K562 (cell line): ENCODE measurements at regions not wholly inside any gene's neighbourhood (a gene's known extent, or its start where the extent isn't known, plus 50 kb on each side); places are given as distances from the start of the nearest gene placed in this dataset.

Experiments used
- BRCA1 ChIP-seq, 2 experiments: fragments of 450-650 bp in 1 of 2; sonication (generic) in 1 of 2; formaldehyde crosslinking in 1 of 2; IDR thresholded peaks; 2 replicates each; pipeline versions ENCODE4 v1.5.0 to v1.6.1; 2017 to 2020; ENCODE audit warnings: mild to moderate bottlenecking in 1 of 2, missing genetic modification reagents in 1 of 2
- JUN ChIP-seq, 2 experiments: sonication (generic) in 1 of 2; formaldehyde crosslinking in 1 of 2; IDR thresholded peaks; 2 replicates each; pipeline versions ENCODE4 v1.6.1 to v1.8.0; 2012 to 2022; ENCODE audit warnings: borderline replicate concordance in 2 of 2, mild to moderate bottlenecking in 2 of 2, improper control_type of control experiment in 1 of 2, low read depth in 1 of 2, low read length in 1 of 2, missing genetic modification reagents in 1 of 2
- KAT7 ChIP-seq: sonication (generic); formaldehyde crosslinking; IDR thresholded peaks from 2 replicates; pipeline ENCODE4 v1.8.0; 2022; ENCODE audit warnings: missing genetic modification reagents, mild to moderate bottlenecking, borderline replicate concordance
- ZNF121 ChIP-seq: sonication (generic); formaldehyde crosslinking; conservative IDR thresholded peaks from 2 replicates; pipeline ENCODE4 v1.8.0; 2022; ENCODE audit warnings: missing genetic modification reagents
- ZNF239 ChIP-seq: fragments of 250-450 bp; sonication (Bioruptor Pico); IDR thresholded peaks from 2 replicates; pipeline ENCODE4 v1.4.0; 2020; ENCODE audit warnings: mild to moderate bottlenecking
- TF ChIP-seq, protein P1 (sequence below), 3 experiments: IDR thresholded peaks in 2 of 3; conservative IDR thresholded peaks in 1 of 3; 2 replicates each; pipeline ENCODE4 v1.5.1; 2011 to 2012; ENCODE audit warnings: low read length in 3 of 3, mild to moderate bottlenecking in 3 of 3, control low read depth in 2 of 3, improper control_type of control experiment in 1 of 3, inconsistent platforms in 1 of 3, low read depth in 1 of 3, mixed read lengths in 1 of 3, moderate library complexity in 1 of 3; ENCODE audit not compliant: insufficient read depth in 2 of 3

DNA sequence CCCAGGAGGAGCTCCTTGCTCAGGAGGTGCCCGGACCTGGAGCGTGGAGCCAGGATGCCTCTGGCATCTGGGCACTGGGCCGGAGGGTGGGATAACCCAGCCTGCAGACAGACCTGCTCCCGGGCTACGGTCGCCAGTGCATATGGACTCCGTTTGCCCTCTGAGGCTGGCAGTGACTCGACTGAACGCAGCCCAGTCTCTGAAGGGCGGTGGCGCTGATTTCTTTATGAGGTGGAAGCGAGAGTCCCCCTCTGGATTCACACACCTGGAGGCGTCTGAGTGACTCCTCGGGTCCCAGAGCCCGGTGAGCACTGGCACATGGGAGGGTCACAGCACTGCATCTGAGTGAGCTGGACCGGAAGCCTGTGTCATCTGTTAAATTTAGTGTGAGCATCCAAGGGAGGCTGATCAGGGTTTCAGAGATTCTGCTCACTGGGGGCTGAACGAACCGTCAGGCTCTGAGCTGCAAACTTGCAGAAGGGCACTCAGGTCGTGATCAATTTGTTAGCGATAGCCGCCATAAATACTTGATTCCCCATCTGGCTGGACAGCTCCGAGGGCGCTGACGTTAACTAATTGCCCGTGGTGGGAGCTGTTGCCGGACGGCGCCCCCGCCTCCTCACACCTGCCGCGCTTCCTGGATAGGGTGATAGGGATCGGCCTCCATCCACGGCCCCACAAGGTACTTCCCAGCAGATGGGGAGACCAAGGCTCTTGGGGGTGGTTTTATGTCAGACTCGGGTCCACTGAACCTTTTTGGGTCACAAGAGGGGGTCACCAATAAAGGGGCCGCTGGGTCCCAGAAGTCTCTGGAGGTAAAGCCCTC, 60.7 kb upstream of the TTC34 start:
- no peak for TF ChIP-seq JUN (IDR thresholded peaks at IDR 0.05; ENCODE audit: borderline replicate concordance, low read depth, low read length)
- no peak for TF ChIP-seq JUN (CRISPR knock-in tag; IDR thresholded peaks at IDR 0.05; ENCODE audit: borderline replicate concordance)
- TF ChIP-seq, protein P1, sequence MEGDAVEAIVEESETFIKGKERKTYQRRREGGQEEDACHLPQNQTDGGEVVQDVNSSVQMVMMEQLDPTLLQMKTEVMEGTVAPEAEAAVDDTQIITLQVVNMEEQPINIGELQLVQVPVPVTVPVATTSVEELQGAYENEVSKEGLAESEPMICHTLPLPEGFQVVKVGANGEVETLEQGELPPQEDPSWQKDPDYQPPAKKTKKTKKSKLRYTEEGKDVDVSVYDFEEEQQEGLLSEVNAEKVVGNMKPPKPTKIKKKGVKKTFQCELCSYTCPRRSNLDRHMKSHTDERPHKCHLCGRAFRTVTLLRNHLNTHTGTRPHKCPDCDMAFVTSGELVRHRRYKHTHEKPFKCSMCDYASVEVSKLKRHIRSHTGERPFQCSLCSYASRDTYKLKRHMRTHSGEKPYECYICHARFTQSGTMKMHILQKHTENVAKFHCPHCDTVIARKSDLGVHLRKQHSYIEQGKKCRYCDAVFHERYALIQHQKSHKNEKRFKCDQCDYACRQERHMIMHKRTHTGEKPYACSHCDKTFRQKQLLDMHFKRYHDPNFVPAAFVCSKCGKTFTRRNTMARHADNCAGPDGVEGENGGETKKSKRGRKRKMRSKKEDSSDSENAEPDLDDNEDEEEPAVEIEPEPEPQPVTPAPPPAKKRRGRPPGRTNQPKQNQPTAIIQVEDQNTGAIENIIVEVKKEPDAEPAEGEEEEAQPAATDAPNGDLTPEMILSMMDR (IDR thresholded peaks at IDR 0.05 in 2 of 3, conservative IDR thresholded peaks at IDR 0.05 in 1 of 3; ENCODE audit: insufficient read depth in 2 of 3, low read depth in 1 of 3, low read length in 3 of 3) = no peak
- TF ChIP-seq BRCA1 (IDR thresholded peaks at IDR 0.05) = no peak
- no peak for TF ChIP-seq BRCA1 (CRISPR knock-in tag; IDR thresholded peaks at IDR 0.05)
- no peak for TF ChIP-seq KAT7
- TF ChIP-seq ZNF121 (CRISPR knock-in tag) = no peak
- no peak for TF ChIP-seq ZNF239 (CRISPR knock-in tag)
